Progenitor cell of endocrine pancreas (in vitro differentiated cells): ENCODE measurements at regions not wholly inside any gene's neighbourhood (a gene's known extent, or its start where the extent isn't known, plus 50 kb on each side); places are given as distances from the start of the nearest gene placed in this dataset.

Experiments used
- DNase-seq: peaks from one replicate; pipeline ENCODE4 v3.0.0; 2021; ENCODE audit warnings: low spot score; ENCODE audit not compliant: unreplicated experiment
- H3K27ac Mint-ChIP-seq: 2 replicates; pipeline ENCODE4 v1.8.0; 2021; ENCODE audit warnings: mild to moderate bottlenecking, moderate library complexity, mixed read lengths
- H3K27me3 Mint-ChIP-seq: 2 replicates; pipeline ENCODE4 v1.8.0; 2021; ENCODE audit warnings: mixed read lengths
- H3K36me3 Mint-ChIP-seq: 2 replicates; pipeline ENCODE4 v1.8.0; 2022; ENCODE audit warnings: mixed read lengths; ENCODE audit not compliant: insufficient read depth
- H3K4me1 Mint-ChIP-seq: 2 replicates; pipeline ENCODE4 v1.8.0; 2021; ENCODE audit warnings: low read depth, mixed read lengths
- H3K4me3 Mint-ChIP-seq: 2 replicates; pipeline ENCODE4 v1.8.0; 2021; ENCODE audit warnings: low read depth, mild to moderate bottlenecking, moderate library complexity, mixed read lengths
- H3K9me3 Mint-ChIP-seq: 2 replicates; pipeline ENCODE4 v1.8.0; 2021; ENCODE audit warnings: low read depth, mixed read lengths
- TF ChIP-seq, protein P1 (sequence below): fragments of 200-600 bp; sonication (generic); IDR thresholded peaks from one replicate; pipeline ENCODE4 v1.5.0; 2021; ENCODE audit warnings: antibody characterized with exemption, mild to moderate bottlenecking; ENCODE audit not compliant: unreplicated experiment

DNA sequence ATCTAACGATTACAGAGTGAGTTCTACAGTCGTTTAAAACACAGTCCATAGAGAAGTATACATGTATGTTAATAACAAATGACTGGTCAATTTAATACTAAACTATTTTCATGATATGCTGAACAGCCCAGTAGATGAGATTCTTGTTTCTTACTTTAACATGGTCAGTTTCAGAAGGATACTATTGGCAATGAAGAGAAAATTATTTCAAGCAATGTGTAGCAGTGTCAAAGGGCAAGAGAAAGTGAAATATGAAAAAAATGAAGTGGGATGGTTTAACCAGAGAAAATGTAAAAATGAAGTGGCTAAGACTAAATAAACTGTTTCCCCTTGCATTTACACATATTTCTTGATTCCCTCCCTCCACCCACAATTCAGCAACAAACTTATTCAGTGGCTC, 192.1 kb upstream of the TTC14 start:
- Mint-ChIP-seq H3K27ac (no peak overlapping the region), H3K9me3 (no peaks in the 10 kb centered on the region), H3K27me3 (peaks cover 5% of the 10 kb centered on the region), H3K36me3 (no peaks in the 10 kb centered on the region), H3K4me3 (no peak overlapping the region), H3K4me1 (no peaks in the 10 kb centered on the region)
- TF ChIP-seq, protein P1, sequence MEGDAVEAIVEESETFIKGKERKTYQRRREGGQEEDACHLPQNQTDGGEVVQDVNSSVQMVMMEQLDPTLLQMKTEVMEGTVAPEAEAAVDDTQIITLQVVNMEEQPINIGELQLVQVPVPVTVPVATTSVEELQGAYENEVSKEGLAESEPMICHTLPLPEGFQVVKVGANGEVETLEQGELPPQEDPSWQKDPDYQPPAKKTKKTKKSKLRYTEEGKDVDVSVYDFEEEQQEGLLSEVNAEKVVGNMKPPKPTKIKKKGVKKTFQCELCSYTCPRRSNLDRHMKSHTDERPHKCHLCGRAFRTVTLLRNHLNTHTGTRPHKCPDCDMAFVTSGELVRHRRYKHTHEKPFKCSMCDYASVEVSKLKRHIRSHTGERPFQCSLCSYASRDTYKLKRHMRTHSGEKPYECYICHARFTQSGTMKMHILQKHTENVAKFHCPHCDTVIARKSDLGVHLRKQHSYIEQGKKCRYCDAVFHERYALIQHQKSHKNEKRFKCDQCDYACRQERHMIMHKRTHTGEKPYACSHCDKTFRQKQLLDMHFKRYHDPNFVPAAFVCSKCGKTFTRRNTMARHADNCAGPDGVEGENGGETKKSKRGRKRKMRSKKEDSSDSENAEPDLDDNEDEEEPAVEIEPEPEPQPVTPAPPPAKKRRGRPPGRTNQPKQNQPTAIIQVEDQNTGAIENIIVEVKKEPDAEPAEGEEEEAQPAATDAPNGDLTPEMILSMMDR, result no peak
- DNase-seq, result no peak

DNA sequence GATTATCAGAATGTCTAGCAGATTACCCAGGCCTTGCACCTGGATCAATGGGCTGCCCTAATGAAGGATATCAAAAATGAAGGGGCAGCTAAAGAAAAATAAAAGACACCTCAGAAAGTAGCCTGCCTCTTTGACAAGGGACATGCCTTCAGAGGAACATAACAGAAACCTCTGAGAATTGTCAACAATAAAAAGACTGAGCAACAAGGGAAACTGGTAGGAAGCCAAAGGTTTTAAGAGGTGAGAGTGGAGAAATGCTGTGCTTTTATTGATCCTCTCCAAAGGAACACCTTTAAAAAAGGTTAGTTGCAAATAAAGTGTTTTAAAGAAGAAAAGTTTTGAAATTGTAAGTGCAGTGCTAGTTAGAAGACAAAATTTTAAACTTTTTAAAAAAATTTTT, 187.8 kb upstream of the TTC14 start:
- TF ChIP-seq, protein P1, result no peak
- peaks cover 10% of the 10 kb centered on the region for H3K4me1 Mint-ChIP-seq
- no peaks in the 10 kb centered on the region for H3K36me3 Mint-ChIP-seq
- no peak for DNase-seq
- H3K27me3 Mint-ChIP-seq, result peaks cover 5% of the 10 kb centered on the region
- H3K9me3 Mint-ChIP-seq, result no peaks in the 10 kb centered on the region
- no peak overlapping the region for H3K27ac Mint-ChIP-seq
- H3K4me3 Mint-ChIP-seq, result no peak overlapping the region

DNA sequence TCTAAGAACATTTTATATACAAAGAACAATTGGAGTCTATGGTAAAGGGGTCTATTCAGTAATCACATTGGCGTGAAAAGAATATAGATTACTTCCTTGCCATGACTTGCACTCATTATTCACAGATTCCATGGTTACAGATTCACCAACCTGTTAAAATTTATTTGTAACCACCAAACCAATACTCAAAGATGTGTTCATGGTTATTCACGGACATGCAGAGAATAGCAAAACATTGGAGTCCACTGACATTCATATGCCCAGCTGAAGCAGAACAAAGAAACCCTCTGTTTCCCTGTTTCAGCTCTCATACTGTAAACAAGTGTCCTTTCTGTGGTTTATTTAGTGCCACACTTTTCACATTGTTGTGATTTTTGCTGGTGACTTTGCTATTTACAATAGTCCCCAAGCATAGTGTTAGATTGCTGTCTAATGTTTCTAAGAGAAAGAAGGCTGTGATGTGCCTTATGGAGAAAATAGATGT, 185.8 kb upstream of the TTC14 start:
- no peaks in the 10 kb centered on the region for H3K36me3 Mint-ChIP-seq
- no peak overlapping the region for H3K4me3 Mint-ChIP-seq
- no peak for DNase-seq
- no peak overlapping the region for H3K27ac Mint-ChIP-seq
- H3K9me3 Mint-ChIP-seq, result no peaks in the 10 kb centered on the region
- no peaks in the 10 kb centered on the region for H3K27me3 Mint-ChIP-seq
- TF ChIP-seq, protein P1, result no peak
- peaks cover 10% of the 10 kb centered on the region for H3K4me1 Mint-ChIP-seq

DNA sequence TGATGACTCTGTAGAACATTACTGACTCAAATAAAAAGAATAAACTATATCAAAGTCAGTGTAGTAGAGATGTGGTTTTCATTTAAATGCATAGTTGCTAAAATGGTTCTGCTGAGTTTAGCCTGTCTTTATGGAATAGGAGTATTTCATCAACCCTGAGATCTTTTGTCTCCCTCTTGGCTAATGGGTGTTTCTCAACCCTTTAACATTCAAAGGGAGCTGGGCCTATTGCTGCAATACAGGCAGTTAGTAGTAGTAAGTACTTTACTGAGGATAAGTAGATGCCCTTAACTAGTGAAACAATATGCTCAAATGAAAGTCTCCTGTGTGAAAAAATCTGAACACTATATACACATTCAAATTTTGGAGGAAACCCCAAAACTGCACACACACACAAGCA, 184.7 kb upstream of the TTC14 start:
- TF ChIP-seq, protein P1, result no peak
- DNase-seq, result no peak
- Mint-ChIP-seq H3K27ac (no peak overlapping the region), H3K27me3 (no peaks in the 10 kb centered on the region), H3K9me3 (no peaks in the 10 kb centered on the region), H3K4me3 (no peak overlapping the region), H3K4me1 (peaks cover 10% of the 10 kb centered on the region), H3K36me3 (no peaks in the 10 kb centered on the region)

DNA sequence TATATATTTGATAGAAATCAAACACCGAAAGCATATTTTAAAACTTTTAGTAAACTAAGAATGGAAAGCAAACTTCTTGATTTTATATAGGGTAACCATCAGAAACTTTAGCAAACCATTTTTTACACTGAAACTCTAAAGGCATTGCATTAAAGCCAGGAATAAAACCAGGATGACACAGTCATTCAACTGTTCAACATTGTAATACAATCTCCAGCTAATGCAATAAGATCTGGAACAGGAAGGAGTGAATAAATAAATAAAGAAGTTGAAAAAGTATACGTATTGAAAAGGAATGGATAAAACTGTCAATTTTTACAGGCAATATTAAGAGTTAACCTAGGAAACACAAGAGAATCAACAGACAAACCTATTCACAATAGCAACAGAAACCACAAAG, 181.9 kb upstream of the TTC14 start:
- TF ChIP-seq, protein P1, result no peak
- H3K27me3 Mint-ChIP-seq, result no peaks in the 10 kb centered on the region
- H3K36me3 Mint-ChIP-seq, result no peaks in the 10 kb centered on the region
- no peak overlapping the region for H3K27ac Mint-ChIP-seq
- H3K9me3 Mint-ChIP-seq, result peaks cover 3% of the 10 kb centered on the region
- no peak overlapping the region for H3K4me3 Mint-ChIP-seq
- peaks cover 10% of the 10 kb centered on the region for H3K4me1 Mint-ChIP-seq
- DNase-seq, result no peak
